D721Med (cell line): ENCODE measurements at regions not wholly inside any gene's neighbourhood (a gene's known extent, or its start where the extent isn't known, plus 50 kb on each side); places are given as distances from the start of the nearest gene placed in this dataset.

Source experiments
- DNase-seq: peaks from one replicate; pipeline ENCODE4 v3.0.0; 2011; ENCODE audit warnings: low spot score; ENCODE audit not compliant: insufficient read length
- FAIRE-seq: peaks from 2 replicates; lab custom pipeline; 2011; peaks lifted over from hg19 to GRCh38; lab: Jason Lieb, UNC
- TF ChIP-seq, protein P1 (sequence below): IDR thresholded peaks from 2 replicates; pipeline ENCODE4 v1.5.1; 2012; ENCODE audit warnings: mild to moderate bottlenecking, control low read depth; ENCODE audit not compliant: insufficient read depth; ENCODE audit errors: missing control alignments

DNA sequence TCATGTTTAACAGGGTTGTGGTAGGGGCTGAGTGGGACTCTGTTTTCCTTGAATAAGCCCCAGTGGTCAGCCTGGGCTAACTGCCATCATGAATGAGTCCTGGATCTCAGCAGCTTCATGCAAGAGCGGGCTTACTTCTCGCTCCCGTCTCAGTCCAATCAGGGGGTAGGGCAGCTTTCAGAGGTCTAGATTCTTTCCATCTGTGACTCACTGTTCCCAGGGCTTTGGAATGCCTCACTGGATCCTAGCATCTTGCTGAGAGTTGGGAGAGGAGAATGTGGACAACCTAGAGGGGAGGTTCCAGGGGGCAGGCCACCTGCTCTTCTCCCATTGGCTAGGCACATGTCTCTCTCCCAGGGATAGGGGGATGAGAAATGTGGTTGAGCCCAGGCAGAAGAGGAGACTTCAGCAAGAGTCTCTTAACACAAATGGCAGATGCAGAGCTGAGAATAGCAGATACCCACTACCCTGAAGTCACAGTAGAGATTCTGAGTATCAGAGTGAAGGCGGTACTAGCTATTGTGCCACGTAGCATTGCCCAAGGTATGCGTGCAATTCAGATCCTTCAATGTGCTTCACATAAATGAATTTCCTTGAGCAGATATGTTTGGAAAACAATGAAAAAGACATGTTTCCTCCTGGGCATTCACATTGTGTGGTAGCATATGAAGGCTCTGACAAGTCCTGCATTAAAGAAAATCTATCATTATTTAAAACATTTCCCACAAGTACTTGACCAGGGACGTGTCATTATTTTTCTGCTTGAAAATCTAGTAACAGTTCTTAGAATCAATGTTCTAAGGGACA lies 257.7 kb upstream of the PROK2 start:
- TF ChIP-seq, protein P1, sequence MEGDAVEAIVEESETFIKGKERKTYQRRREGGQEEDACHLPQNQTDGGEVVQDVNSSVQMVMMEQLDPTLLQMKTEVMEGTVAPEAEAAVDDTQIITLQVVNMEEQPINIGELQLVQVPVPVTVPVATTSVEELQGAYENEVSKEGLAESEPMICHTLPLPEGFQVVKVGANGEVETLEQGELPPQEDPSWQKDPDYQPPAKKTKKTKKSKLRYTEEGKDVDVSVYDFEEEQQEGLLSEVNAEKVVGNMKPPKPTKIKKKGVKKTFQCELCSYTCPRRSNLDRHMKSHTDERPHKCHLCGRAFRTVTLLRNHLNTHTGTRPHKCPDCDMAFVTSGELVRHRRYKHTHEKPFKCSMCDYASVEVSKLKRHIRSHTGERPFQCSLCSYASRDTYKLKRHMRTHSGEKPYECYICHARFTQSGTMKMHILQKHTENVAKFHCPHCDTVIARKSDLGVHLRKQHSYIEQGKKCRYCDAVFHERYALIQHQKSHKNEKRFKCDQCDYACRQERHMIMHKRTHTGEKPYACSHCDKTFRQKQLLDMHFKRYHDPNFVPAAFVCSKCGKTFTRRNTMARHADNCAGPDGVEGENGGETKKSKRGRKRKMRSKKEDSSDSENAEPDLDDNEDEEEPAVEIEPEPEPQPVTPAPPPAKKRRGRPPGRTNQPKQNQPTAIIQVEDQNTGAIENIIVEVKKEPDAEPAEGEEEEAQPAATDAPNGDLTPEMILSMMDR = no peak
- DNase-seq (no peak), FAIRE-seq (no peak)

DNA sequence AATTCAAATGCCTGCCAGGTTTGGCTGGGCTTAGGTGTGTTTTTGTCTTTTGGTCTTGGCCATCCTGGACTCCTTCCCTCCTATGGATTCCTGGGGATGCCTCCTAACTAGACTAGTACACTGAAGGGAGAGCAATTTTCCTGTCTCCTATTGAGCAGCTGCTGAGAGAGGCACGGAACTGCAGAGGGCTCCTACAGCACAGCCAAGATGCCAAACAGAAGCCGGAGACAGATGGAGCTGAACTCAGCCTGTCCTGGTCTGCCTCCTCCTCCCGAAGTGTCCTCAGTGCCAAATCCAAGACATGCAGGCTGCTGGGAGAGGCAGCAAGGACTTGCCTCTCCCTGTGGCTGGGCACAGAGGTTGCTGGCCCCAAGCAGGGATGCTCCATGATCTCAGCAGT lies 256.6 kb upstream of the PROK2 start:
- DNase-seq = no peak
- no peak for FAIRE-seq
- TF ChIP-seq, protein P1 = peak; percentile 38

DNA sequence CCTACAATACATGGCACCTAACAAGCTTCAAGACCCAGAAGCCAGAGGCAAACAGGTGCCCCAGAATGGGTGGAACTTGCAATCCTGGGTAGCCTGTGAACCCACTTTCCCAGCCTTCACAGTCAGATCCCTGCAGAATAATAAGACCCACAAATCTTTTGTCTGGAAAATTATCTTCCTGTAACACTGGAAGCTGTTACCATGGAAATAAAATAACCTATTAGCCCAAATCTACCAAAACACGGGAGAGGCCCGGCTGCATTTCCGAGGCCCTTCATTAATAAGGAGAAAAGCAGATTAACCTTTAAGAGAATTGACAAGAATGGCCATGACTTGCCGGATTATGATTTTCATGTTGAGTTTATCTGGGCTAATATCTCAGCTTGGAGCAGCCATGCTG lies 256.1 kb upstream of the PROK2 start:
- peak; percentile 71 for FAIRE-seq
- DNase-seq = no peak
- TF ChIP-seq, protein P1 = no peak

DNA sequence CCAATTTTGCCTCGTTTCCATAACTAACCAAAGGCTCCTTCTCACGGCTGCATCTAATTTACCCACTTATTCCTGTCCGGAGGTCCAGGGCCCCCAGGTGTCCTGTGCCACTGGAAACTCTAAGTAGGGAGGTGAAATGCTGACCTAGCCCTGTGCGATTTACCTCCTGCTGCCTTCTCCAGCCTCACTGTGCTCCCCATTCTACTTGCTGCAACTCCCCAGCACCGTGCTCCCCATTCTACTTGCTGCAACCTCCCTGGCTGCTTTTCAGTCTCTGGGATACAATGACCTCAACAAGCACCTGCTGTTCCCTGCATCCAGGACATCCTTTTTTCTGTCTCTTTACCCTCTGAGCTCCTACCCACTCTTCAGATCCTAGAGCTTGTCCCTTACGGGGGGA lies 254.7 kb upstream of the PROK2 start:
- DNase-seq = no peak
- TF ChIP-seq, protein P1 = no peak
- FAIRE-seq = no peak

DNA sequence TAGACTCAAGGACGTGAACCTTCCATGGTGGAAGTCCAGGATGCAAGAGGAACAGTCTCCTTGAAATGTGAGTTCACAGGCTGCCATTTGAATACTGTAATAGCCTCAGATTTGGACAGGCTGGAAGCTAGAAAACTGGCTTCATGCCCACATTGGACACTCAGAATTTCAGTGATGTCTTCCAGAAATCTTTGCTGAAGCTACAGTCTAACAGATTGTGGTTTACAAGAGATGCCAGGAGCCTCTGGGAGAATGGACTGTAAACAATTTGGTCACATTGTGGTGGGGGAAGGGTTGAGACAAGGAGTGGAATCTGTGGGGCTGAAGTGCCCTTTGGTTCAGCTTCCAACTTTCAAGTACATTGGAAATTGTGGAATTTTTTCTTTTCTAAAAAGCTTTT lies 252.0 kb upstream of the PROK2 start:
- FAIRE-seq (no peak), DNase-seq (no peak)
- TF ChIP-seq, protein P1 = no peak

DNA sequence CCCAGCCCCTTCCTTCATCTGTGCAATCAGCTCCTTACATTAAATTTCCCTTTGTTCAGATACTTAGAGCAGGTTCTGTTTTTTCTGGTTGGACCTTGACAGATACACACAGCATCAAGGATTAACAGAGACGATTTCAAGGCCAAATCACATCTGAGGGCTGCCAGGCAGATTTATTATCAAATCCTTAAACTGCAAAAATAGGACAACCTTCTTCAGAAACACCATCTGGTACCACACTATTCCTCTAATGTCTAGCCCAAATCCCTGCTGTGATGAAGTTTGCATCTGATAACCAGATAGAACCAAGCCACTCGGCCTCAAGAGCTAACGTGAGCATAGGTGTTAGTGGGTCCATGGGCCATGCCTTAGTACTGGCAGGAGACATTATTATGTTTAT lies 250.7 kb upstream of the PROK2 start:
- DNase-seq (no peak), FAIRE-seq (no peak)
- TF ChIP-seq, protein P1 = no peak

DNA sequence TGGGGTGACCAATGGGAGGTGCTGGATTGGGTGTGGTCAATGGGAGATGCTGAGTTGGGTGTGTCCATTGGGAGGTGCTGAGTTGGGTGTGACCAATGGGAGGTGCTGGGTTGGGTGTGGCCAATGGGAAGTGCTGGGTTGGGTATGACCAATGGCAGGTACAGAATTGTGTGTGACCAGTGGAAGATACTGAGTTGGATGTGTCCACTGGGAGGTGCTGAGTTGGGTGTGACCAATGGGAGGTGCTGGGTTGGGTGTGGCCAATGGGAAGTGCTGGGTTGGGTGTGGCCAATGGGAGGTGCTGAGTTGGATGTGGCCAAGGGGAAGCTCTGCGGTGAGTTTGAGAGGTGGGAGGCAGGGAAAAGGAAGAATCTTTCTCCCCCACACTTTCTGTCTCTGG lies 250.0 kb upstream of the PROK2 start:
- DNase-seq (no peak), FAIRE-seq (no peak)
- TF ChIP-seq, protein P1 = no peak
